ENCODE measurements at regions not wholly inside any gene's neighbourhood (a gene's known extent, or its start where the extent isn't known, plus 50 kb on each side); places are given as distances from the start of the nearest gene placed in this dataset.

- no peak for DNase-seq
These were observed 148.0 kb upstream of the STX18 start for GRCh38 chr4:4689694-4690440.

- DNase-seq = no peak
These were observed 146.3 kb upstream of the STX18 start for GRCh38 chr4:4687935-4688727.

GRCh38 chr4:4687100-4687499, 145.3 kb upstream of the STX18 start:
- no peak for DNase-seq

- DNase-seq = no peak
These were observed 144.3 kb upstream of the STX18 start for GRCh38 chr4:4685810-4686795.

GRCh38 chr4:4681653-4682052, 139.8 kb upstream of the STX18 start:
- DNase-seq = no peak

- no peak for DNase-seq
These were observed 138.9 kb upstream of the STX18 start for GRCh38 chr4:4680758-4681157.

GRCh38 chr4:4680243-4680642, 138.4 kb upstream of the STX18 start:
- DNase-seq = no peak

GRCh38 chr4:4677556-4678522, 136.0 kb upstream of the STX18 start:
- DNase-seq = no peak

GRCh38 chr4:4675641-4676040, 133.8 kb upstream of the STX18 start:
- no peak for DNase-seq

GRCh38 chr4:4675051-4675581, 133.3 kb upstream of the STX18 start:
- no peak for DNase-seq

- DNase-seq = no peak
These were observed 131.2 kb upstream of the STX18 start for GRCh38 chr4:4673070-4673469.

- DNase-seq = no peak
These were observed 130.6 kb upstream of the STX18 start for GRCh38 chr4:4672402-4672801.

- no peak for DNase-seq
These were observed 130.0 kb upstream of the STX18 start for GRCh38 chr4:4671774-4672349.

GRCh38 chr4:4670869-4671268, 129.0 kb upstream of the STX18 start:
- no peak for DNase-seq

GRCh38 chr4:4668355-4669210, 126.7 kb upstream of the STX18 start:
- DNase-seq = no peak

- no peak for DNase-seq
These were observed 125.8 kb upstream of the STX18 start for GRCh38 chr4:4667622-4668081.

GRCh38 chr4:4666693-4667621, 125.1 kb upstream of the STX18 start:
- DNase-seq = no peak

GRCh38 chr4:4666187-4666586, 124.3 kb upstream of the STX18 start:
- no peak for DNase-seq

GRCh38 chr4:4664234-4664633, 122.4 kb upstream of the STX18 start:
- no peak for DNase-seq
